ENCODE measurements at regions not wholly inside any gene's neighbourhood (a gene's known extent, or its start where the extent isn't known, plus 50 kb on each side); places are given as distances from the start of the nearest gene placed in this dataset.
A peak's percentile ranks its signal among the peaks of the same experiment; 100 is the strongest.

- Histone ChIP-seq H3K36me3 (ENCODE audit: insufficient read depth) (0 out of 2 replicates have a peak, but pooled peaks cover 3% of the 10 kb centered on the region), H3K4me2 (0 out of 2 replicates have a peak overlapping the region, but pooled peaks have one; percentile 14), H3K27ac (ENCODE audit: low read depth) (no peak overlapping the region), H3K79me2 (replicated peaks; ENCODE audit: insufficient read depth) (no peaks in the 10 kb centered on the region), H3K4me1 (ENCODE audit: insufficient read depth) (peaks cover 14% of the 10 kb centered on the region), H3K9me2 (ENCODE audit: insufficient read depth) (peaks cover 15% of the 10 kb centered on the region), H3K27me3 (ENCODE audit: insufficient read depth) (no peaks in the 10 kb centered on the region), H4K20me1 (replicated peaks; ENCODE audit: insufficient read depth) (no peaks in the 10 kb centered on the region), H3K4me3 (no peak overlapping the region), H2AFZ (0 out of 2 replicates have a peak overlapping the region, but pooled peaks have one; percentile 34), H3F3A (replicated peaks; ENCODE audit: low read depth) (no peaks in the 10 kb centered on the region)
- ATAC-seq = no peak
- H3K36me3 Mint-ChIP-seq (ENCODE audit: low read depth) = 0 out of 3 replicates have a peak, but pooled peaks cover 2% of the 10 kb centered on the region
- peaks cover 7% of the 10 kb centered on the region for H3K27me3 Mint-ChIP-seq (ENCODE audit: insufficient read depth, low read depth, poor library complexity)
- peaks cover 5% of the 10 kb centered on the region; the same call in 2 of the 3 replicates for H3K9me3 Mint-ChIP-seq
- H3K4me1 Mint-ChIP-seq = peaks cover 11% of the 10 kb centered on the region
- H3K27ac Mint-ChIP-seq = no peak overlapping the region
- H3K4me3 Mint-ChIP-seq = no peak overlapping the region
- DNase-seq (ENCODE audit: low spot score) = no peak
- TF ChIP-seq ZNF114 (CRISPR knock-in tag; IDR thresholded peaks at IDR 0.05) (no peak), POLR2AphosphoS5 (IDR thresholded peaks at IDR 0.05; ENCODE audit: low read depth) (no peak), EZH2 (IDR thresholded peaks at IDR 0.05; ENCODE audit: low read depth, unreplicated experiment) (no peak), NANOG (IDR thresholded peaks at IDR 0.05; ENCODE audit: borderline replicate concordance) (no peak), JUNB (IDR thresholded peaks at IDR 0.05; ENCODE audit: unreplicated experiment) (no peak), STAT1 (IDR thresholded peaks at IDR 0.05; ENCODE audit: unreplicated experiment) (no peak), ZNF331 (CRISPR knock-in tag; IDR thresholded peaks at IDR 0.05; ENCODE audit: low read depth) (no peak), REST (IDR thresholded peaks at IDR 0.05; ENCODE audit: unreplicated experiment) (no peak), ETS1 (IDR thresholded peaks at IDR 0.05) (no peak), CTCF (conservative IDR thresholded peaks at IDR 0.05; ENCODE audit: low read depth in 2 of 2) (no peak), EZH2phosphoT487 (IDR thresholded peaks at IDR 0.05; ENCODE audit: unreplicated experiment) (no peak), ZNF462 (CRISPR knock-in tag; IDR thresholded peaks at IDR 0.05) (no peak), CREB1 (CRISPR knock-in tag; IDR thresholded peaks at IDR 0.05; ENCODE audit: low read depth) (no peak)
Measured at GRCh38 chr21:26331205-26331980, 160.8 kb upstream of the APP start.

All from GM23338 (cell line).